Tongue (tissue), 1 donor: ENCODE measurements at regions not wholly inside any gene's neighbourhood (a gene's known extent, or its start where the extent isn't known, plus 50 kb on each side); places are given as distances from the start of the nearest gene placed in this dataset.
"Not testable (repeated sequence)": the region's sequence is repeated elsewhere in the genome, so short reads cannot be mapped to it uniquely, and the experiment has no call there.

ENCODE experiments used
- DNase-seq: peaks from one replicate; pipeline ENCODE4 v3.0.0-alpha.2; 2015

DNA sequence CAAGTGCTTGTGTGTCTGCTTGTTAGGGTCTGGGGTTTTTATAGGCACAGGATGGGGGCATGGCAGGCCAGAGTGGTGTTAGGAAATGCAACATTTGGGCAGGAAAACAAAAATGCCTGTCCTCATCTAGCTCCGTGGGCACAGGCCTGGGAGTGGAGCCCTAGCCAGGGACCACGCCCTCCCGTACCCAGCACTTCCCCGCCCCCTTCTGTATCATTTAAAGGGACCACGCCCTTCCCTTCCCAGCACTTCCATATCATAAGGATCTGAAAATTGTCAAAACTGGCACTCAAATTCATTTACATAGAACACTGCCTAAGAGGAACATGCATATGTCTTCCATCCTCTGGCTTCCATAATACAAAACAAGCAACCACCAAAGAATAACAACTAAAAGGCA is 185.8 kb downstream of the B3GLCT start:
- no peak for DNase-seq

DNA sequence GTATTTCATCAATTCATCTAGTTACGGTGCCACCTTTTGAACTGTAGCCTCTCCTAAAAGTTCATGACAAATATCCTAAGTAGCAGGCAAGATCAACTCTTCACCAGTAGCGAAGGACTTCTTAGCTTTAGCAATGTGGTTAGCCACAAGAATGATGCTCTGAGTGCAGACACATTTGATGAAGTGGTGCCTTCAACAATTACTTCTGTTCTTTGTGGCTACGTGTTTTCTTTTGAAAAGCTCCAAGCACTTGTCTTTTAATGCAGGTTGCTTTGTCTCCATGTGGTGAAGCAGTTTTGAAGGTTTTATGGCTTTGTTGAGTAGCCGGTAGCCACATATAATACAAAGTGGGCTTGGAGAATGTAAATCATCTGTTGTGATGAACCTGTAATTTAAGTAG is 194.7 kb downstream of the B3GLCT start:
- DNase-seq, result no peak

- no peak for DNase-seq
Measured at GRCh38 chr13:31395090-31395489, 195.3 kb downstream of the B3GLCT start.

DNA sequence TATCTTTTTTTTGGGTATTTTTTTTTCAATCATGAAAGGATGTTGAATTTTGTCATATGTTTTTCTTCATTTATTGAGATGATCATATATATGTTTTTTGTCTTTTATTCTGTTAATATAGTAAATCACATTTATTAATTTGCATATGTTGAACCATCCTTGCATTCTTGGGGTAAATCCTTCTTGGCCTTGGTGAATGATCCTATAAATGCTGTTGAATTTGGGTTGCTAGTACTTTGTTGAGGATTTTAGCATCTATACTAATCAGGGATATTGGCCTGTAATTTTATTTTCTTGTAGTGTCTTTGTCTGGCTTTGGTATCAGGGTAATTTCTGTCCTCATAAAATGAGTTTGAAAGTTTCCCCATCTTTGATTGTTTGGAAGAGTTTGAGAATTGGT is 199.9 kb downstream of the B3GLCT start:
- DNase-seq, result no peak

DNA sequence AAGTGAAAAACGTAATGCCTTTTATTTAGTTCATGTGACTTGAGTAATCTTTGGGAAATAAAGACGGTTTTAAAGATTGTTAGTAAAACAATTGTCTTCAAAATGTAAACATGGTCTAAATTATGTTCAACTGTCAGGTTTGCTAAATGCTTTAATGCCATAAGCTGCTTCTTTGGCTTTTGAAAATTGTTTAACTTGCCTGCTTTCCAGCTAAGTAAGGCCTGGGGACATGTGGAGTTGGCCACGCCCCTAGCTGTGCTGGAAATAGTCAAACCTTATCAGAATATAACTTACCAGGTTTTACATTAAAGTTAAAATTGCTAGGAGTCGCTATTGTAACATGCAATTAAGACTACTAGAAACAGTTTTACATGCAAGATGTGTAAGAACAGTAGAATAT is 203.9 kb downstream of the B3GLCT start:
- DNase-seq, result not testable (repeated sequence)

- DNase-seq, result no peak
Measured at GRCh38 chr13:31408927-31409326, 209.2 kb downstream of the B3GLCT start.

- no peak for DNase-seq
Measured at GRCh38 chr13:31409678-31410356, 210.0 kb downstream of the B3GLCT start.

- no peak for DNase-seq
Measured at GRCh38 chr13:31413516-31413915, 213.7 kb downstream of the B3GLCT start.

- no peak for DNase-seq
Measured at GRCh38 chr13:31416066-31416465, 216.3 kb downstream of the B3GLCT start.

- no peak for DNase-seq
Measured at GRCh38 chr13:31418186-31418585, 218.4 kb downstream of the B3GLCT start.

- DNase-seq, result no peak
Measured at GRCh38 chr13:31421756-31422155, 222.0 kb downstream of the B3GLCT start.

DNA sequence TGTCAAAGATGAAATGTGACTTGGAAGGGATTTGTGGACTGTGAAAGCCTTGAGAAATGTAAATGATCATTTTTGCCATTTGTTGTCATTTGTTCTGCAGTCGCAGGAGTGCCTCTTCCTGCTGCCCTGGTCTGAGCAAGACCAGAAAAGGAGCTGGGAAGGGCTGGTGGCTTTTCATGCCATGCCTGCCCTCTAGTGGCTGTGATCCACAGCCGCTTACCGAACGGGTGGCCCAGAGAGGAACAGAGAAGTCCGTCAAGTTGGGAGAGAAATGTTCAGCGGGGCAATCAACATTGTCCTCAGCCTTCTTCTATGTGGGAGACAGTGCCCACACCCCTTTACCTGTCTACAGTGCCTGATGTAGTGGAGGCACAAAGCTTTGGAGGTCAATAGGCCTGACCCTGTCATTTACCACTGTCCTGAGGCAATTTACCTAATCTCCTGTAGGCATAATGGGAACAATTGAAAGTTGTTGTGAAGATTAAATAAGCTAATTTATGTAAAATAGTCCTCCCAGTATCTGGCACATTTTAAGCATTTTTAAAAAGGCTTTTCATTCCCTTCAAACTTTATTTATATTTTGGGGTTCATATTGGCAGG is 224.5 kb downstream of the B3GLCT start:
- peak; percentile 85 for DNase-seq

- DNase-seq, result no peak
Measured at GRCh38 chr13:31426395-31426794, 226.6 kb downstream of the B3GLCT start.

DNA sequence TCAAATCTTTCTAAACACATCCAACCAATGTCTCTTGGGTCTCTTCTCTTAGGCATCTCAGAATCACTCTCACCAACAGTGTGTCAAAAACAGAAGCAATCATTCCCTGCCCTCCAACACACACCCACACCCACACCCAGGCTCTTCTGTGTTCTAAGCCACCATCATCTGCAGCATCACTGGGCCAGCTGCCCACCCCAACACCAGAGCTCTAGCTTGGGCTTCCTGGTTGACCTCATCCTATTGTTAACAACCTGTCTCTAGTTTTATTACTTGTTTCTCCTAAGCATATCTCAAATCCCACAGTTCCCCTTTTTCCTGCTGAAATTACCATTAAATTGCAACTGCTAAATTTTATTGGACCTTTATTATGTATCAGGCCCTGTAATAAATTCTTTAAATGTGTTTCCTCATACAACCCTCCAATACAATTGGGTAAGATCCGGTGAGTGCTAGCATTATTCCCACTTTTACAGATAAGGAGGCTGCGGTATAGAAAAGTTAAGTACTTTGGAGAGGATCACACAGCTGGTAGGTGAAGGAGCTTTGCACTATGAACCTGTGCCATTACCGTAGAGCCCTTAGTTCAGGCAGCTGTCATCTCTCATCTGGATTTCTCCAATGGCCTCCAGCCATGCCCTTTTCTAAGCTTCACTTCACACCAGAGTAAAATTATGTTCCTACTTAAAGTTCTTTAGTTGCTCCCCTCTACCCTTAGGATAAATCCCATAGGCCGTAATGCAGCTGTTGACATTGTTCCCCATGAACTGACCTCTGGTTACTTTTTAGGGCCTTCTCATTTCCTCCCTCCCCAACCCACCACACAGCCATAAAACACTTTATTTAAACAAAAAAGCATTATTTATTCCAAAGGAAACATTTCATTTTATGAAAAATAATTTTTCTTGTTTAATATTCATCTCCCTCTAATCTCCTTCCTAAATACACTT is 227.7 kb downstream of the B3GLCT start:
- no peak for DNase-seq

- DNase-seq, result peak; percentile 70
Measured at GRCh38 chr13:31431722-31432137, 232.0 kb downstream of the B3GLCT start.

- DNase-seq, result peak; percentile 47
Measured at GRCh38 chr13:31433207-31433606, 233.4 kb downstream of the B3GLCT start.

DNA sequence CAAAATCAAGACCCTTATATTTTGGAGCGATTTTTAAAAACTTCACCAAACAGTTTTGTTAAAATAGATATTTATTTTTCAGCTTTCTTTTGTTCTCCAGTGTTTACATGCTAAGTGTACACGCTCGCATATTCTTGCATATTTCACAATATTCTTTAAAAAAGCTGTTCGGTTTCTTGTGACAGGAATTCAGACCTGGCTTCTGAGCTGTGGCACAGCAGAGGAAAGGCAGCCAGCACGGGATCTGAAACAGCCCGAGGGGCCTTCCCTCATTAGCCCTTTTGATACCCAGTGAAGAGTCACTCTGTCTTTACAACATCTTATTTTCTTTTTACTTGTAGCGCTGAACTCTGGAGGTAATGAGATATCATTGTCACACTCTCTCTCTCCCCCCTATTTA is 234.0 kb downstream of the B3GLCT start:
- no peak for DNase-seq

GRCh38 chr13:31434613-31435012 is 234.8 kb downstream of the B3GLCT start:
- DNase-seq, result no peak

DNA sequence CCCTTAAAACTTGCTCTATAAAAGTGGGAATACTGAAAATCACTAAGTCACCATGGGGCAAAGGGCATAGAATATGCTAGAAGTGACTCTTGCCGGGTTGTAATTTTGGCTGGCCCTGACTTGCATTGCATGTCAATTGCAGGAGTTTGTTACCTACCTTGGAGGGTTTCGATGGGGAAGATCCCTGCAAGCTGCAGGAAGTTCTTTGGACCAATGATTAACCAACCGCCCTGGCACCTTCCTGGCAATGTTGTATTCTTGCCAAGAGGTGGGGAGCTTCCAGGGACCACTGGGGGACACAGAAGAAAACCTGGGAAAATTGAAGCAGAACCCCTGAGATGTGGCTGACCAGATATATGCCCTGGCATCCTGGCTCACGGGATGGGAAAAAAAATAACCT is 235.8 kb downstream of the B3GLCT start:
- DNase-seq, result no peak

GRCh38 chr13:31436478-31436877 is 236.7 kb downstream of the B3GLCT start:
- DNase-seq, result no peak

GRCh38 chr13:31437975-31438374 is 238.2 kb downstream of the B3GLCT start:
- DNase-seq, result no peak

GRCh38 chr13:31440132-31440531 is 240.4 kb downstream of the B3GLCT start:
- no peak for DNase-seq
